ENCODE measurements at regions not wholly inside any gene's neighbourhood (a gene's known extent, or its start where the extent isn't known, plus 50 kb on each side); places are given as distances from the start of the nearest gene placed in this dataset.

DNA sequence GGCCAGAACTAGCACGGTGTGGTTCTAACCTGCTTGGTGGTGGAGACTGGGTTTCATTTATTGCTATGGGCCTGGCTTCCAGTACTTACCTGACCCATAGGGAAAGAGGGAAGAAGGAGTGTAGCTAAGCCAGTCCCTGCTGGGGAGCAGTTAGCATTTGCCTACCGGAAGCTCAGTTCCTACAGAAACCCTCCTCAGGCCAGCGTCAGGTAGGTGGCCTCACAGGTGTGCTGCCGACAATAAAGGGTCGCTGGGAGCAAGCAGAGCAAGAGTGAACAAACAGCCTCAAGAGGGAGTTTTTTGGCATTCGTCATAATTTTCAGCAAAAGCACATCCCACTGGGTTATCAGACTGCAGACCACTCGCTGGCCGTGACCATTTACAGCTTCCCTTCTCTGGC is 740.6 kb upstream of the TENM3 start:
- TF ChIP-seq, protein P1, sequence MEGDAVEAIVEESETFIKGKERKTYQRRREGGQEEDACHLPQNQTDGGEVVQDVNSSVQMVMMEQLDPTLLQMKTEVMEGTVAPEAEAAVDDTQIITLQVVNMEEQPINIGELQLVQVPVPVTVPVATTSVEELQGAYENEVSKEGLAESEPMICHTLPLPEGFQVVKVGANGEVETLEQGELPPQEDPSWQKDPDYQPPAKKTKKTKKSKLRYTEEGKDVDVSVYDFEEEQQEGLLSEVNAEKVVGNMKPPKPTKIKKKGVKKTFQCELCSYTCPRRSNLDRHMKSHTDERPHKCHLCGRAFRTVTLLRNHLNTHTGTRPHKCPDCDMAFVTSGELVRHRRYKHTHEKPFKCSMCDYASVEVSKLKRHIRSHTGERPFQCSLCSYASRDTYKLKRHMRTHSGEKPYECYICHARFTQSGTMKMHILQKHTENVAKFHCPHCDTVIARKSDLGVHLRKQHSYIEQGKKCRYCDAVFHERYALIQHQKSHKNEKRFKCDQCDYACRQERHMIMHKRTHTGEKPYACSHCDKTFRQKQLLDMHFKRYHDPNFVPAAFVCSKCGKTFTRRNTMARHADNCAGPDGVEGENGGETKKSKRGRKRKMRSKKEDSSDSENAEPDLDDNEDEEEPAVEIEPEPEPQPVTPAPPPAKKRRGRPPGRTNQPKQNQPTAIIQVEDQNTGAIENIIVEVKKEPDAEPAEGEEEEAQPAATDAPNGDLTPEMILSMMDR (IDR thresholded peaks at IDR 0.05; ENCODE audit: low read depth, low read length), result no peak
- Histone ChIP-seq H3K27me3 (no peaks in the 10 kb centered on the region), H3K4me1 (peaks cover 8% of the 10 kb centered on the region), H3K9me3 (no peaks in the 10 kb centered on the region), H3K4me3 (ENCODE audit: low read depth, low read length) (no peak overlapping the region), H3K36me3 (no peaks in the 10 kb centered on the region)
- DNase-seq, result no peak

DNA sequence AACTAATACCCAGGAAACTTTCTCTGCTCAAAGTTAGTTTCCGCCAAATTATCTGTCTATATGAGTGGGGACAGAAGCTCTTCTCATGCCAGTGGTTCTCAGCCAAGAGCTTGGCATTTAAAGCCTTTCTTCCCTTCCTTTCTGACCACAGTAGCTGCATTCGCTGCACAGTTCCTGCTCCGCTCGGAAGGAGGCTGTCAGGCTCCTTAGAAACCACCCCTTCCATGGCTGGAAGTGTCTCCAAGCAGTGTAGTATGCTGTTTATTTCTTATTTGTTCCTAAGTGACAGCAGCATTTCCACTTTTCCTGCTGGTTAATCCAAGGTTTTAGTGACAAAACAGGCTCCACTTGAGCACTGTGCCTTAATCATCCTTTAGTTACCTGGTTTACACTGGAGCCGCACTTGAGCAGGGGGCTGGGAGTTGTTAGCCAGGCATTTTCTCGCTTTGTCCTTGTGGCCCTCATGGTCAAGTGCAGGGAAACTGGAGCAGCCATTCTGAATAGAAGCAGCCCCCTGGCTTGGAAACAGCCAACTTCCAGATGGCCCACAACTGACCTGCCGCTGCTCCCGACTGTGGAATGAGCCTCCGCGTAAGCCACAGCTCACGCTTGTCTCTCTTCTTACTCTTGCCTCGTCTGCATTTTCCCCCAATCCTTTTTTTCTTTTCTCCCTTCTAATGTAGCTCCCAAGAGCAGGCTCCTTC is 739.4 kb upstream of the TENM3 start:
- Histone ChIP-seq H3K4me3 (ENCODE audit: low read depth, low read length) (no peak overlapping the region), H3K4me1 (peaks cover 8% of the 10 kb centered on the region), H3K9me3 (no peaks in the 10 kb centered on the region), H3K27me3 (no peaks in the 10 kb centered on the region), H3K36me3 (no peaks in the 10 kb centered on the region)
- peak; percentile 32 for DNase-seq
- TF ChIP-seq, protein P1 (IDR thresholded peaks at IDR 0.05; ENCODE audit: low read depth, low read length), result no peak

DNA sequence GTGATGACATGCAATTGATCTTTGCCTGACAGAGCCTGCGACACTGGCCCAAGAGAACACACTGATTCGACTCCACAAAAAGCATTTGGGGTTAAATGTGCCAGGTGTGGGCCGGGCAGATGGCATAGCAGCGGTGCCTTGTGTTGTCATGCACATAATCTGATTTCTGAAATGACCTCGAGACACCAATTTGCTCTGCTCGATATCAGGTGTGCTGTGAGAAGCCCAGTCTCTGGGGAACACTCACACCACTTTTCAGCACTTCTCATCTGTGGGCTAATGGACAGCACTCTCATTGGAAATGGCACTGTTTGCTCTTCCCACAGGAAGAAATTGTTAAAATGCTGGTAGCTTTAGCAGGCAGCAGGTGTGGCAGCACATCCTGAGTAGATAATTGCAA is 738.3 kb upstream of the TENM3 start:
- H3K9me3 ChIP-seq, result no peaks in the 10 kb centered on the region
- no peaks in the 10 kb centered on the region for H3K27me3 ChIP-seq
- peaks cover 8% of the 10 kb centered on the region for H3K4me1 ChIP-seq
- H3K36me3 ChIP-seq, result no peaks in the 10 kb centered on the region
- no peak overlapping the region for H3K4me3 ChIP-seq (ENCODE audit: low read depth, low read length)
- TF ChIP-seq, protein P1 (IDR thresholded peaks at IDR 0.05; ENCODE audit: low read depth, low read length), result no peak
- DNase-seq, result no peak

DNA sequence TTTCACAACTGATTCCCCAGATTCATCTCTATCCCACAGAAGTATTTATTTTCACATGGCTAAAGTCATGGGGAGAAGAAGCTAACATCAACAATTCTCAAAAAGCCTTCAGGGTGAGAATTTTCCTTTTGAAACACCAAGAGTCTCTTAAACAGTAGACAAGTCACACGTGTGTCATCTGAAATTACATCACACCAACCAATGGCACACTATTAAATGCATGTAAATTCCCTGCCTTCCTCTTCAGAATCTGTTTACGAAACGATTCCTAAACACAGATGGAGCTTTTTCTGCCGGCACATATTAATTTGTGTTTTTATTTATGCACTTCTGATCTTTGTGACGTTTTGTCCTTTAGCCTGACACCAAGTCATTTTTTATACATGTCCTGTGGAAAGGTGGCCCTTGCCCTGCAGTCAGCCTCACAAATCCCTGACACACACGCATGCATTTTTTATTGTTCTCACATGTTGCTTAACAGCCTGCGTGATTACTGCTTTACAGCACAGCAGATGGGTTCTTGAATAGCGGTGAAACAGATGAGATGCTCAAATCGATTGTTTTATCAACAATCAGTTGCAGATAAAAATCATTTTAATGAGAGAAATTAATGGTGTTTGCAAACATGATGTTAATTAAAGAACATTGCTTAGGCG is 735.9 kb upstream of the TENM3 start:
- Histone ChIP-seq H3K4me1 (peaks cover 8% of the 10 kb centered on the region), H3K4me3 (ENCODE audit: low read depth, low read length) (no peak overlapping the region), H3K9me3 (no peaks in the 10 kb centered on the region), H3K36me3 (no peaks in the 10 kb centered on the region), H3K27me3 (no peaks in the 10 kb centered on the region)
- DNase-seq, result no peak
- TF ChIP-seq, protein P1 (IDR thresholded peaks at IDR 0.05; ENCODE audit: low read depth, low read length), result no peak

DNA sequence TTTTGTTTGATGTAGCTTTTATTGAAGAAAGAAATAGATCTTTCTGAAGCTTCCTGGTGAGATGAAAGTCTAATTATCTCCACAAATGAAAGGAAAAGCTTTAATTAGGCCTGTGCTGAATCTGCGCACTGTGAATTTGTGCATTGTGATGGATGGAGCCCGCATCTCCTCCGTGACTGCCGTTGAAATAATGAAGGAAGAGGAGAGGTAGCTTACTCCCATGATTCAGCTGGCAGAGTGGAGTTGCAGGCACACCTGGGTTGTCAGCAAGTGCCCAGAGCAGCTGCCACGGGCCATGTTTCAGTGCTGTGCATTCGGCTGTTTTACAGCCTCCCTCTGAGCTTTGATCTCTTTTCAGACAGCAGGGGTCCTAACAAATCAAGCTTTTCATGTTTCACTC is 735.3 kb upstream of the TENM3 start:
- Histone ChIP-seq H3K4me3 (ENCODE audit: low read depth, low read length) (no peak overlapping the region), H3K36me3 (no peaks in the 10 kb centered on the region), H3K27me3 (no peaks in the 10 kb centered on the region), H3K9me3 (no peaks in the 10 kb centered on the region), H3K4me1 (peaks cover 8% of the 10 kb centered on the region)
- no peak for DNase-seq
- TF ChIP-seq, protein P1 (IDR thresholded peaks at IDR 0.05; ENCODE audit: low read depth, low read length), result no peak

DNA sequence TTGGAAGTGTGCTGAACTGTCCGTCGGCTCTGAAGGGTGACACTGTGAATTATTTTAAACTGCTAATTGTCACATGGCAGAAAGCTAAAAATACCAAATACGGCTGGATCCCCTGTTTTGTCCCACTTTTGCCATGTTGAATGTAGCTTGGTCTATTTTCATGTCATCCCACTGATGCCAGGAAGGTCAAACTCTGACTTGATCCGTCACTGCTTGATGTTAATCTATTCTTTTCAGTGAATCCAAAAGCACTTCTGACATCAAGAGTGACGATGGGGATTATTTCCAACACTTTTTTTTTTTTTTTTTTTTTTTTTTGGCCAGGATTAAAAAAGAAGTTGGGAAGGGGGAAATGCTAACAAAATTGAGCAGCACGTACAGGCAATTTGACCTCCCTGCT is 734.6 kb upstream of the TENM3 start:
- DNase-seq, result no peak
- TF ChIP-seq, protein P1 (IDR thresholded peaks at IDR 0.05; ENCODE audit: low read depth, low read length), result no peak
- no peak overlapping the region for H3K4me3 ChIP-seq (ENCODE audit: low read depth, low read length)
- H3K36me3 ChIP-seq, result no peaks in the 10 kb centered on the region
- H3K9me3 ChIP-seq, result no peaks in the 10 kb centered on the region
- peaks cover 8% of the 10 kb centered on the region for H3K4me1 ChIP-seq
- no peaks in the 10 kb centered on the region for H3K27me3 ChIP-seq
